HG02798 (cell line): ENCODE measurements at regions not wholly inside any gene's neighbourhood (a gene's known extent, or its start where the extent isn't known, plus 50 kb on each side); places are given as distances from the start of the nearest gene placed in this dataset.

Experiments
- ATAC-seq: cut with Tn5 transposase; IDR thresholded peaks from one replicate; pipeline ENCODE4 v1.9.1; 2021; ENCODE audit warnings: mild to moderate bottlenecking; ENCODE audit not compliant: unreplicated experiment, poor library complexity

DNA sequence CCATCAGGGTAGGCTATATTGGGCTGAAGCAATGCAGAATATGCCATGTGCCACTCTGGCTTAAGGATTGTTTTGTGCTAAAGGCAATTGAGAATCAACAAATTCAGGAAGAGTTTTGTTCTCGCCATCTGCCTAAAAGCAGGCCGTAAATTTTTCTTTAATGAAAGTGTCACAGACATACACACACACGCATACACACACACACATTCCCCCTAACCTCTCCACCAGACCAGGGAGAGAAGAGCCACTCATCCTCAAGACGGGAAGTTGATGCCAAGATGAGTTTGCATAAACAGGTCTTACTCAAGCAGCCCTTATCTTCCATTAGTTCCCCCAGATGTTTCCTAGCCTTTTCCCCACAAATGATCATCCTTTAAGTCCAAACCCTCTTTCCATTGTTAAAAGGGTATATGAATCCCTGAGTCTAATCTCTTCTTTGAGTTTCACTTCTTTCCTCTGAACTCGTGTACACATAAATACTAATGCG lies 59.6 kb upstream of the TRIM24 start:
- ATAC-seq = no peak

DNA sequence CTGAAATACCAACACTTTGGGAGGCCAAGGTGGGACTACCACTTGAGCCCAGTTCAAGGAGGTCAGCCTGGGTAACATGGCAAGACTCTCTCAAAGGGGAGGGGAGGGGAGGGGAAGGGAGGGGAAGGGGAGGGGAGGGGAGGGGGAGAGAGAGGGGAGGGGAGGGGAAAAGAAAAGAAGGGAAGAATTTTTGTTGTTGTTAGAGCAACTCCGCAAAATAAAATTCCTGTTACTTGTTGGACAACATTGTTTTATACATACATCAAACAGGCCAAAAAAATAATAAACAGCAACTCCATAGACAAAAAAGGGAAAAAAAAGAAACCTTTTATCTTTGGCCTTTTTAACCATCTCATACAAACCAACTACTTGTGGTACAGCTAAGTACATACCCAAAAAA lies 57.3 kb upstream of the TRIM24 start:
- no peak for ATAC-seq

DNA sequence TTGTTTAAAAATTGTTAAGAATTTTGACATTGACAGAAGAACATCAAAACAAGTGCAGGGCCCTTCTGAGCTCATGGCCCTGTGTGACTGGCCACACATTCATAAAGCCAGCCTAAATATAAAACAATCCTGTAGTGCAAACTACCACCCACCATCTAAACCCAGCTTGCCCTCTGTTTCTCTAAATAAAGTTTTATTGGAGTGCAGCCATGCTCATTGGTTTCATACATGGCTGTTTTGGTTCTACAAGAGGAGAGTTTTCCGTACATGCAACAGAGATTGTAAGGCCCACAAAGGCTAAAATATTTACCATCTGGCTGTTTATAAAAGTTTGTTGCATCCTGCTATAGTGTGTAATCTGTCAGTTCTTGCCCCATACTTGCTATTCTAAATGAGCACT lies 54.6 kb upstream of the TRIM24 start:
- no peak for ATAC-seq

DNA sequence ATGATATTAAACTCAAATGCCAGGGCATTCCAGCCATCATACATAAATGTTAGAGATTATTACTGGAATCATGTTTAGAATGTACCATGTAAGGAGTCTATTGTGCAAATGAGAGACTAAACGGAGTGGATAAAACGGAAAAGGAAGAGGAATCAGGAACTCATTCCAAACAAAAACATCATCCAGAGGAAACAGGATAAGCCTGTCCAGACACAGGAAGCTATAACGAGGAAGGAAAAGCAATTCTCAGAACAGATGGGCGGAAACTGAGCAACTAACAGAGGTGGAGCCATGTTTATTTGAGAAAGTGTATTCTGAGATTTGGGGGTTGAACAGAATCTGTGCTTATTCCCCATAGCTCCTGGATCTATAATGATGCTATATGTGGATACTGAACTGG lies 52.3 kb upstream of the TRIM24 start:
- ATAC-seq = no peak
